Thyroid gland (tissue), 4 donors: ENCODE measurements at regions not wholly inside any gene's neighbourhood (a gene's known extent, or its start where the extent isn't known, plus 50 kb on each side); places are given as distances from the start of the nearest gene placed in this dataset.

Experiments used
- CTCF ChIP-seq, 6 experiments: fragments of 200-600 bp in 3 of 6; fragments of 450-650 bp in 3 of 6; sonication (generic) in 3 of 6; IDR thresholded peaks; one replicate each; pipeline ENCODE4 v1.5.1; 2016 to 2019; ENCODE audit warnings: antibody characterized with exemption in 6 of 6, mild to moderate bottlenecking in 2 of 6, inconsistent platforms in 1 of 6, moderate library complexity in 1 of 6
- POLR2A ChIP-seq, 2 donors: fragments of 450-650 bp; IDR thresholded peaks; one replicate each; pipeline ENCODE4 v1.6.1; 2017; ENCODE audit warnings: antibody characterized with exemption in 2 of 2, mild to moderate bottlenecking in 2 of 2, moderate library complexity in 1 of 2

DNA sequence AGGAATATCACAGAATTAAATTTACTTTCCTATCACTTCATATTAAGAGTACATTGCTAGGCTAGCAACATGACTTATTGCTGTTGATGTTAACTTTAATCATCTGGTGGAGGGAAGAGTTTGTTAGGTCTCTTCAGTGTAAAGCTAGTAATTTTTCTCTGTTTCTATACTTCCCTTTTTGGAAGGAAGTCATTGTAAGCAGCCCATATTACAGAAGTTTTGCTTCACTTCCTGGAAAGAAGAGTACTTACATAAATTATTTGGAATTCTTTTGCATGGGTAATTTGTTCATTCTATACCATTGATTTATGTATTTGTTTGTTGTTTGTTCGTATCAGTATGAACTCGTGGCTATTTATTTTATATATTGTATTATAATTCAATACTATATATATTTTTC, 405.2 kb downstream of the RFPL4B start:
- TF ChIP-seq CTCF (IDR thresholded peaks at IDR 0.05) (no peak), POLR2A (IDR thresholded peaks at IDR 0.05) (no peak)
